HG03060 (cell line): ENCODE measurements at regions not wholly inside any gene's neighbourhood (a gene's known extent, or its start where the extent isn't known, plus 50 kb on each side); places are given as distances from the start of the nearest gene placed in this dataset.
"Not testable (repeated sequence)": the region's sequence is repeated elsewhere in the genome, so short reads cannot be mapped to it uniquely, and the experiment has no call there.

ENCODE experiments used
- ATAC-seq: cut with Tn5 transposase; IDR thresholded peaks from one replicate; pipeline ENCODE4 v1.9.1; 2021; ENCODE audit warnings: low read depth, moderate number of reproducible peaks; ENCODE audit not compliant: unreplicated experiment

DNA sequence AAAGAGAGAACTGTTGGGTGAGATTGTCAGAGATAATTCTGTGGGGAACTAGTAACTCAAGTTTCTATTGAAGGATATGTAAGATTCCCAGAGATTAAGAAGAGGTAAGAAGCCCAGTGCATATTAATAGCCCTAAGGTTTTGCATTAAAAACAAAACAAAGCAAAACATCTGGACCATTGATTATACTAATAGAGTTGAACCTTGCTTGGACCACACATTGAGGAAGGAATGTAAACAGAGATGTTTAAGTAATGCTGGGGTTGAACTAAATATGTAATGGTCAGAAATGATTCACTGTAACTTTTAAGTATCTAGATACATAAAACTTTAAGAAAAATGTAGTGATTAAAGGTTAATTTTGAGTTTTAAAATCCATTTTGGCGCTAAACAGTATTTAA, 1770.0 kb downstream of the PCDH9 start:
- ATAC-seq, result no peak

DNA sequence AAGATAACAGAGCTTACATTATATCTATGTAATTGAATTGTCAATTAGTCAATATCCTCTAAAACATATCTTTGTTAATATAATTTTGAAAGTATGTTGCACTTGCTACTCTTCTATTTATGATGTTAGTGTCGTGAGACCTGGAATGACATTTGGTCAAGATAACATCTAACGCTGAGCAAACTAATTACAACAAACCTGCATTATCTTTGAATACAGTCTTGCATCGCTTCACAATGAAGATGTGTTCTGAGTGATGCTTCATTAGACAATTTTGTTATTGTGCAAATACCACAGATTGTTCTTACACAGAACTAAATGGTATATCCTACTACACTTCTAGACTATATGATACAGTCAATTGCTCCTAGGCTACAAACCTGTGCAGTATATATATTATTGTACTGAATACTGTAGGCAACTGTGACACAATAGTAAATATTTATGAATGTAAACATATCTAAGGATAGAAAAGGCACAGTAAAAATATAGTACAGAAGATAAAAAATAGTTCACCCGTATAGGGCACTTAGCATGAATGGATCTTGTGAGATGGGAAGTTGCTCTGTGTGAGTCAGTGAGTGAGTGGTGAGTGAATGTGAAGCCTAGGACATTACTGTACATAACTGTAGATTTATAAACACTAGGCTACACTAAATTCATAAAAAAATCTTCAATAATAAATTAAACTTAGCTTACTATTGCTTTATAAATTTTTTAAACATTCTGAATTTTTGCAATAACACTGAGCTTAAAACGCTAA, 1773.8 kb downstream of the PCDH9 start:
- ATAC-seq, result no peak

DNA sequence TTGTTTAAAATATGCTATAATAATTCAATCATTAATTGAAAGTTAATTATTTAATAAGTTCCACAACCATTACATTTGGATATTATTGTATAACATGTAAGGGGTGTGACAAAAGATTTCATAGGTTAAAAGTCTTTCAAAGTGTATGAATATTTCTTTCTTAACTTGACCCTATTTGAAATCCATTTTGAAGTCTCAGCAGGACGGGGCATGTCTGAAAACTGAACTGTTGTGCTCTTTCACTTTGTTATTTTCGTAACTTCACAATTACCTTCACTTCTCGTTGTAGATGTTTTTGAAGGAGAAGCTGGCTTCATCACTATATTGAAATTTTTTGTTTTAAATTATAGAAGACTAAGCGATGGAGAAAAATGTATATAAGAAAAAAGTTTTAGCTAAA, 1775.7 kb downstream of the PCDH9 start:
- no peak for ATAC-seq

DNA sequence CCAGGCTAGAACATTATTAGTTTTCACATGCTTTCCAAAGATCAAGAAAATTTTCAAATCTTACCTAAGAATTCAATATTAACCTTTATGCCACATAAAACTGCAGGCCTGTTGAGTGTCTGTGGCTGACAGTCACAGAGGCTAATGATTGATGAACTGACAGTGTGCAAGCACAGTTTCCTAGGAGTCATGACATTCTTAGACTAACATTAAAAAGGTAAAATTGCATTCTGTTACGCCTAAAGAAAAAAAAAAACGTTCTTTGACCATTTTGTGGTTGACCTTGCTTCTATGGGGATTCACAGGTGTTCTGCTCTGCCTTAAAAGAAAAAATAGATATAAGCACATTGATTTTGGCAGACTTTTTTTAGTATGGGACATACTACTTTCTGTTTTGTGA, 1776.2 kb downstream of the PCDH9 start:
- no peak for ATAC-seq

DNA sequence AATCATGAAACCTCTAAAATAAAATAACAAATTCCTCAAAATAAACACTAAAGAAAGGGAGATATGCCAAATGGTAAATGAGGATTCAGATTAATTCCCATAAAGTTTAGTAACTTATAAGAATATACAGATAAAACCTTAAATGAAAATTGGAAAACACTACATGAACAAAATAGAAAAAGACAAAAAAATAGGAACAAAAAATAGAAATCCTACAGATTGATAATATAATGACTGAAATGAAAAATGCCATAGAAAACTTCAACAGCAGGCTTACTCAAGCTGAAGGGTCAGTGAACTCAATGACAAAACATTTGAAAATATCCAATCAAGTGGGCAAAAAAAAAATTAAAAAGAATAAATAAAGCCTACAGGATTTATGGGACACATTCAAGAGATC, 1784.8 kb downstream of the PCDH9 start:
- ATAC-seq, result no peak

DNA sequence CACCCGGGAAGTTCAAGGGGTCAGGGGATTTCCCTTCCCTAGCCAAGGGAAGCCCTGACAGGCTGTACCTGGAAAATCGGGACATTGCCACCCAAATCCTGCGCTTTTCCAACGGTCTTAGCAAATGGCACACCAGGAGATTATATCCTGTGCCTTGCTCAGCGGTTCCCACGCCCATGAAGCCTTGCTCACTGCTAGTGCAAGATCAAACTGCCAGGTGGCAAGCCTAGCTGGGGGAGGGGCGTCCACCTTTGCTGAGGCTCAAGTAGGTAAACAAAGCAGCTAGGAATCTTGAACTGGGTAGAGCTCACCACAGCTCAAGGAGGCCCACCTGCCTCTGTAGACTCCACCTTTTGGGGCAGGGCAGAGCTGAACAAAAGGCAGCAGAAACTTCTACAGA, 1794.5 kb downstream of the PCDH9 start:
- no peak for ATAC-seq

DNA sequence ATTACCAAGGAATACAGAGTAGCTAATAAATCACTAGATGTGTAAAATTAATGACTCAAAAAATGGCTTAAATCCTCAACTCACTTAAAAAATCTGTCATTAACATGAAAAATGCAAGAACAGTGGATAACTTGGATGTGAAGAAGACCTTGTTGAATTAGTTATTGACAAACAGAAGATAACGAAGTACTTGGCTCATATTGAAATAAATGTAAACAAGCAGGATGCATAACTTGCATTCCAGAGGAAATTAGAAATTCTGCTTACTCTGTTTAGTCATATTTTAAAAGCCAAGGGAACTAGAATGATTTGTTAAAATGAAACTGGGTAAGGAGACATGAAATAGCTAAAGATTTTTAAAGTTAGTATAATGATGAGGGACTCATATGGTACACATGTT, 1812.2 kb downstream of the PCDH9 start:
- no peak for ATAC-seq

DNA sequence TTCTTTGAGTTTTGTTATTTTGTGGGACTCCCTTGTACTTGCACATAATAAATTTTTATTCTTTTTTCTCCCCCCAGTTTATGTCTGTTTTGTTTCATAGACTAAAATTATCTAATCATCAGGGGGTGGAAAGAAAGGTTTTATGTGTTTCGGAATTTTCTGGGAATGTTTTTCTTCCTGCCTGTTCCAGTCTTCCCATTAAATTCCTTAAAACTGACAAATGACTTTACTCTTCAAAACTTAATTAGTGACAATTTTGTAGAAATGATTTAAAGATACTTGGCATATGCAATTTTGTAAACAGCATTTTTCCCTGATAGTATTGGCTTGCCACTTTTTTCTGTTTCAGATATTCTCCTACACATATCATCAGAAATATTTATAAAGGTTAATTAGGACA, 1813.4 kb downstream of the PCDH9 start:
- no peak for ATAC-seq

DNA sequence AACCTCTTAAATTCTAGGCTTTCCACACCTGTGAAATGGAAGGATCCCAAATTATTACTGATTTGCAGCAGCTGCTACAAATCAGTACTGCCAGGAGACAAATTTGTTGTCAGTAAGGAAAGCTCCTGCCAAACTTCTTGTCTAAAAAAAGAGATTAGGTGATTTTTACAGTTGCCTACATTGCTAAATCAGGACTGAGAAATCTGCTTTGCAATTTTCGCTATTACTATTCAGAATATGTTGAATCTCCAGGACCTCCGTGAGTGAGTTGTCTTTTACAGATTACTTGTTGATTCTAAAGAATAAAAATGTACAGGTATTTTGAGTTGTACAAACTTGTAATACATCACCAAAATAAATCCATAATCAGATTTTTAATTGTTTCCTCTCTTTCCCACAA, 1815.9 kb downstream of the PCDH9 start:
- ATAC-seq, result no peak

DNA sequence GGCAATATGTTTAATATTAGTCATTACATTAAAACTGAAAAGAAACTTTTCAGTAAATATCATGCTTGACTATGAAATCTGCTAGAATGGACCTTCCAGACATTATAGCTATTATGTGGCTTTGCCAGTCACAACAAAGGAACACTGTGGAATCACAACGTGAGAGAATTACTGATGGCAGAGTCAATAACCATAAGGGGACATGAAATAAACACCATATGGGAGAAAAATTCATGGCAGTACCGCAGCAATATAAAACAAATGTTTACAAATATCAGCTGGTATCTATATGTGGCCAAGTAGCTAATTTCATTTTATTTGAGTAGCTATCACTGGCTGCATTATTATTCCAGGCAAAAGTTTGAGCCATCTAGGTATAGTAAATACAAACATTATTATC, 1818.6 kb downstream of the PCDH9 start:
- no peak for ATAC-seq

DNA sequence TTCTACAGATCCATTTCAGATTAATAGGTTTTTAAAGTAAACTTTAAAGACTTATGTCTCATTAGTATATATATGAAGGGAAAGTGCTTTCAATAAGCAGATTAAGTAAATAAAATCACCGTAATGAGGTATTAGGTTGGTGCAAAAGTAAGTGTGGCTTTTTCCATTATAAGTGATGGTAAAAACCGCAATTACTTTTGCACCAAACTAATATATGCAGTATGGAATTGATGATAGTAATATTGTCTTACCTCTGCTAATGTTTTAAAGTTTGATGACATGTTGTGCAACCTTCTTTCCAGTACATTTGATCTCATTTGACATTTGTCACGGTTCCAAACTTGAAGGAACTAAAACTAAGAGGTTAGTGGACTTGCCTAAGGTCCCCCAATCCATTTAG, 1819.3 kb downstream of the PCDH9 start:
- no peak for ATAC-seq

DNA sequence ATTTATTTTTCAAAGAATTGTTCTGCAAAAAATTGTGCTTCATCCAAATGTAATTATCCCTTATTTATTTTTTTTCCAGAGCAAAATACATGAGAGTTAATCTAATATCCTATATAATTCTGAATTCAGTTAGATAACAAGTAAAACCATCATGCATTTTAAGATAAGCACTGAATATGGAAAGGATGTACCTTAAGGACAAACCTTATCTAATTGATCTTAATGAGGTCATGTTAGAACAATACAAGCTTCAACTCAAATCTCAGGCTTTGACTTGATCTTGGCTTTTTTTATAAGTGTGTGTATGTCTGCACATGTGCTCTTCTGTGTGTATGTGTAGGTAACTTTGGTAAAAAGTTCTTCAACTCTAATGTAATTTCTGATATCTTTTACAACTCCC, 1828.8 kb downstream of the PCDH9 start:
- ATAC-seq, result no peak

DNA sequence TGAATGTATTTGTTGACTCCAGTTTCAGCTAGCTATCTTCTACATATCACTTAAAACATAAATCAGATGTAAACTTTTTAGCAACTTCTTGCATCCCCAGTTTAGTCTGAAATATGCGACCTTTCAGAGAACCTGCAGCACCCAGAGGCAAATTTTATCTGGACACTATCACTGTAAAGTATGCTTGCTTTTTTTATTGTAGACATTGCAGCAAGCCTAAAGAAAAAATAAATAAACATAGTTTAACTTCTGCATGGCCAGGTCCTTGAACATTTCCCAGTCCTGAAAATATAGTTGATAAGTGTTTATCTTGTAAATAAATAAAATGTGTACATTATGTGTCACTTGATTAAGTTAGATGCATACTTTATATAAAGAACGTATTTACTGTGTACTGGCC, 1829.4 kb downstream of the PCDH9 start:
- ATAC-seq, result no peak

DNA sequence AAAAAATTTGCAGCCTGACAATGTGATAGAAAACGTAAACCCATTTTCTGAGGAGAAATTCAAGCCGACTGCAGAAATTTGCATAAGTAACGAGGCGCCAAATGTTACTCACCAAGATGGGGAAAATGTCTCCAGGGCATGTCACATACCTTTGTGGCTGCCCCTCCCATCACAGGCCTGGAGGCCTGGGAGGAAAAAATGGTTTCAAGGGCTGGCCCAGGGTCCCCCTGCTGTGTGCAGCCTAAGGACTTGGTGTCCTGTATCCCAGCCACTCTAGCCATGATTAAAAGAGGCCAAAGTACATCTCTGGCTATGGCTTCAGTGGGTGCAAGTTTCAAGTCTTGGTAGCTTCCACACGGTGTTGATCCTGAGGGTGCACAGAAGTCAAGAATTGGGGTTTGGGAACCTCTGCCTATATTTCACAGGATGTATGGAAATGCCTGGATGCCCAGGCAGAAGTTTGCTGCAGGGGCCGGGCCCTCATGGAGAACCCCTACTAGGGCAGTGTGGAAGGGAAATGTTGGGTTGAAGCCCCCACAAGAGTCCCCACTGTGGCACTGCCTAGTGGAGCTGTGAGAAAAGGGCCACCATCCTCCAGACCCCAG, 1842.3 kb downstream of the PCDH9 start:
- no peak for ATAC-seq

DNA sequence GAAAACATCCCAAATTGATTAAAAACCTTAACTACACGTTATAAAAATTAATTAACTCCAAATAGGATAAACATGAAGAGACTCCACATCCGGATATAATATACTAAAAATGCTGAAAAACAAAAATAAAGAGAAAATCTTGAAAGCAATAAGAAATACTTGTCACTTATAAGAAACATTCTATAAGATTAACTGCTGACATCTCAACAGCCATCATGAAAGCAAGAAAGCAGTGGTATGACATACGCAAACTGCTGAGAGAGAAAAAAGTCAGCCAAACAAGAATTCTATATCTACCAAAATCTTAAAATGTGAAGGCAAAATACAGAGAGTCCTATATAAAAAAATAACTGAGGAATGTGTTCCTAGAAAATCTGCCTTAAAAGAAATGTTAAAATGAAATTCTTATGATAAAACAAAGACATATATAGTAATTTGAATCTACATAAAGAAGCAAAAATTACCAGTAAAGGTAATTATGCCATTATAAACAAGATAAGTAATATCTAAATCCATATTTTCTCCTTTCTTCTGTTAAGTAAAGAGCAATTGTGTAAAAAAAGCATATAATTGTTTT, 1851.1 kb downstream of the PCDH9 start:
- no peak for ATAC-seq

DNA sequence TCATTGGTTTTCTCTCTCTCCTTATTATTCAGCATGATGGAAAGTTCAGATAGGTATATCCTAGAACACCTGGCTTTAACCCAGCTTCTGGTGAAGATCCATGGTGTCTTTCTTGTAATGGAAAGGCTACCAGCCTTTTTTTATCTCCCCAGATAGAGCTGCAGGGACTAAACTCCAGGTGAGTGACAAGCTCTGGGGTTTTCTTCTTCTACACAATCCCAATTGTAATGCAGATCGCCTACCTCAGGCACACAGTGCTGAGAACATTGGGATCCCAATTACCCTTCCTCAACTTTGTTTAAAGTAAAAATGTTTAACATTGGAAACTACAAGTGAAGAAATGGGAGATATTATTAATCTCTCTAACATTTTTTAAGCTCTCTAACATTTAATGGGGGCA, 1851.7 kb downstream of the PCDH9 start:
- no peak for ATAC-seq

DNA sequence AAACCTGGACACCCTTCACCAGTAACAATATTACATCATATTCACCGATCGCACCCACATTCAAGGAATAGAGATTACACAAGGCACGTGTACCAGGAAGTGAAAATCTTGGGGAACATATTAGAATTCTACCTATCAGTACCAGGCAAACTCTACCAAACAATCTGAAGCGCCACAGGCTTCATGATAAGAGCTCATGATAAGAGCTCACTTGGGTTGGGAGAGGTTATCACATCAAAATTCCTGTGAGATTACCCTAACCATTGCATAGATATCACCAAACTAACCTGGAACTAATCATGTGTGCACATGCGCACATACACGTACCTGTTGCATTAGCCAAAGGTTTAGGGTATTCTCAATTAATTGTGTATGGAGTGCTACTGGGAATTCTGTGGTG, 1861.3 kb downstream of the PCDH9 start:
- no peak for ATAC-seq

DNA sequence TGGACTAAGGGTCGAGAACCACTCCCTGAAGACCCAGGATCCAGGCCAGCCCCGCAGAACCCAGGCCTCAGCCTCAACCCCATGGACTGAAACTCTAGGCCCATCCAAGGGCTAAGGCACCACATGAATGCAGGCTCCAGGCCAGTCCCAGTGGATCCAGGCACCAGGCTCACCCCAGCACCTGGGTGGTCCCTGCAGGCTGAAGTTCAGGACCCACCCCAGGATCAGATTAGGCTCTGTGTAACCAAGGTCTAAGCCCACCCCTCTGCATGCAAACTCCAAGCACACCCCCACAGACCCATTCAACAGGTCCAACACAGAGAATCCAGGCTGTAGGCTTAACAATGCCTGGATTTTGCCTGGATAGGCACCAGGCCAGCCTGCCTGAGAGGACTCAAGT, 1876.2 kb downstream of the PCDH9 start:
- ATAC-seq, result no peak

DNA sequence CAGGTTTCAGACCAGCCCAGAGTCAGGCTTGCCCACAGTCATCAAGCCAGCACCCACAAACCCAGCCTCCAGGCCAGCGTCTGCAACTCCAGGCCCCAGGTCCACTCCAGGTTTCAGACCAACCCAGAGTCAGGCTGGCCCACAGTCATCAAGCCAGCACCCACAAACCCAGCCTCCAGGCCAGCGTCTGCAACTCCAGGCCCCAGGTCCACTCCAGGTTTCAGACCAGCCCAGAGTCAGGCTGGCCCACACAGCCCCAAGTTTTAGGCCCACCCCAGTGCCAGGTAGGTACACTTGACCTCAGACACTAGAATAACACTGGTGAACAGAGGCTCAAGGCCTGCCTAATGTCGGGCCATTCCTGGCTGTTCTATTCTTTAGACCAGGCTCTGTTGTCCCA, 1877.0 kb downstream of the PCDH9 start:
- not testable (repeated sequence) for ATAC-seq

DNA sequence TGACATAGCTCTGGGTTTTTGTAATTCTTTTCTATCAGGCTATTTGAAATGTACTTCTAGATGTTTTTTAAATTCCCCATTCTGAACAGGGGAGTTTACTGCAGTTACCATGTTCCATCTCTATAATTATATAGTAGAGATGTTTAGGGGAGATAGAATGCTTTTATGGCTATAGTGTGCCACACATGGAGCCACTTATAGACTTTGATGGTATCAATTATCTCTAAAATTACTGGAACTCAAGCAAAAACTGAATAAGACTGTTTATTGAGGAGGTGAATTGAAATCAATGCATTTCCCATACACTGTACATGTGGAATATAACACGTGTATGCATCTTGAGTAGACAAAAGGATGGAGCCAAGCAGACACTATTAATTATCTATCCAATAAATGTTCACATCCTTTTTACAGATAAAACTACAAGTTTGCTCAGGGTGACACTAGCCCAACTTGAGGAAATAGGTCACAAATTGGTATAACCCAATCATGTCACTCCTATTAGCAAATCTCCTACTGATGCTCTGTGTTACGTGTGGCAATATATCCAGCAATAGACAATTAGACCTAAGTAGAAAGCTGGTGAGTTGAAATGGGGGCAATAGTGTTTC, 1882.6 kb downstream of the PCDH9 start:
- no peak for ATAC-seq

DNA sequence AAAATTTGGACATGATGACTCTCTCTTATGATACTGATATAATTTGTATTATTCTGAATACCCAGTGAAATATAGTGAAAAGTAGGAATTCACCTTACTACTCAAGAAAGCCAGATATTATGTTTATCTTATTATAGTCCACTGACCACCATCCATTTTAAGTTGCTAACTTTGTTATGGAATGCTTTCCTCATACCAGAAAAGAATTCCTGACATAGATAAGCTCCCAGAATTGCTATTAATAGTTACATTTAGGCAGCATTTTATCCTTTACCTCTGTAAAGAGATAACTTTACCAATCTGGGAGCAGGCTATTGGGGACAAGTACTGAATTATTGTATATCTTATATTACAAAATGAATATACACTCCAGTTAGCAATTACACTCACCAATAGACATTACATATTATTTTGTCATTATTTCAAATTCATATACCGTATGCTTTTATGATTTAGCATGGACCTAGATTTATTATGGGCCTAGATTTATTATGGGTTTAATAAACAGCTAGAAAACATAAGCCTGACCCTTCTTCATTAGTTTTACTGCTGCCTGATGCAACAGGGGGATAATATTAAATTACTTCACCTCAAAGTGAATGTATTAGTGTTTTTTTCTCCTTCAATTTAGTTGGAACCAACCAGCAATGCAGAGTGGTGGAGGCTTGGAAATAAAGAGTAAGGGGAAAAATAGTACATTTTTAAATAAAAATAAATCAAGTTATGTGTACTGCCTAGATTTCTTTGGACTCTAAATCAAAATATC, 1886.1 kb downstream of the PCDH9 start:
- no peak for ATAC-seq
